Tibial nerve (tissue), 4 donors: ENCODE measurements at regions not wholly inside any gene's neighbourhood (a gene's known extent, or its start where the extent isn't known, plus 50 kb on each side); places are given as distances from the start of the nearest gene placed in this dataset.

Experiments used
- EP300 ChIP-seq, 2 donors: sonication (generic); formaldehyde crosslinking; IDR thresholded peaks; one replicate each; pipeline ENCODE4 v1.6.1; 2017; ENCODE audit warnings: antibody characterized with exemption in 2 of 2, mild to moderate bottlenecking in 1 of 2
- TF ChIP-seq, protein P1 (sequence below), 5 experiments: fragments of 200-600 bp in 3 of 5; fragments of 450-650 bp in 2 of 5; sonication (generic) in 3 of 5; IDR thresholded peaks; one replicate each; pipeline ENCODE4 v1.5.1; 2016 to 2019; ENCODE audit warnings: antibody characterized with exemption in 5 of 5, mild to moderate bottlenecking in 3 of 5, moderate library complexity in 2 of 5

DNA sequence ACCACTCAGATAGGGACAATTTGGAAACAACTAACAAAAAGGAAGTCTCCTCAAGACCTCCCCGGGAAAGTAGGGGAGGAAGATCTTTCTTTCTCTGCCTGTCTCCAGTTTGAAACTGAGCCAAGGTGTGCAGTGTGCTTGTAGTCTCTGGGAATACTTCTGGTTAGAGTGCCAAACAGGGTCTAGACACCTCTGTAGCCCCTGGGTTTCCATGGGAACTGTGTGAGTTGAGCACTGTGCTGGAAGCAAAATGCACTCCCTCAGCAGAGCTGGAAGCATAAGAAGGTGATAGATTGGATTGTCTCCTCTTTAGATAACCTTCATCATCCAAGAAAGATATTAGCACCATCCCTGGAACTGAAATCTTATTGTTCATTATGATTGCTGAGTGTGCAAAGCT, 129.2 kb upstream of the TNPO1 start:
- TF ChIP-seq, protein P1, sequence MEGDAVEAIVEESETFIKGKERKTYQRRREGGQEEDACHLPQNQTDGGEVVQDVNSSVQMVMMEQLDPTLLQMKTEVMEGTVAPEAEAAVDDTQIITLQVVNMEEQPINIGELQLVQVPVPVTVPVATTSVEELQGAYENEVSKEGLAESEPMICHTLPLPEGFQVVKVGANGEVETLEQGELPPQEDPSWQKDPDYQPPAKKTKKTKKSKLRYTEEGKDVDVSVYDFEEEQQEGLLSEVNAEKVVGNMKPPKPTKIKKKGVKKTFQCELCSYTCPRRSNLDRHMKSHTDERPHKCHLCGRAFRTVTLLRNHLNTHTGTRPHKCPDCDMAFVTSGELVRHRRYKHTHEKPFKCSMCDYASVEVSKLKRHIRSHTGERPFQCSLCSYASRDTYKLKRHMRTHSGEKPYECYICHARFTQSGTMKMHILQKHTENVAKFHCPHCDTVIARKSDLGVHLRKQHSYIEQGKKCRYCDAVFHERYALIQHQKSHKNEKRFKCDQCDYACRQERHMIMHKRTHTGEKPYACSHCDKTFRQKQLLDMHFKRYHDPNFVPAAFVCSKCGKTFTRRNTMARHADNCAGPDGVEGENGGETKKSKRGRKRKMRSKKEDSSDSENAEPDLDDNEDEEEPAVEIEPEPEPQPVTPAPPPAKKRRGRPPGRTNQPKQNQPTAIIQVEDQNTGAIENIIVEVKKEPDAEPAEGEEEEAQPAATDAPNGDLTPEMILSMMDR (IDR thresholded peaks at IDR 0.05) = no peak
- no peak for TF ChIP-seq EP300 (IDR thresholded peaks at IDR 0.05)
